ENCODE measurements at regions not wholly inside any gene's neighbourhood (a gene's known extent, or its start where the extent isn't known, plus 50 kb on each side); places are given as distances from the start of the nearest gene placed in this dataset.

DNA sequence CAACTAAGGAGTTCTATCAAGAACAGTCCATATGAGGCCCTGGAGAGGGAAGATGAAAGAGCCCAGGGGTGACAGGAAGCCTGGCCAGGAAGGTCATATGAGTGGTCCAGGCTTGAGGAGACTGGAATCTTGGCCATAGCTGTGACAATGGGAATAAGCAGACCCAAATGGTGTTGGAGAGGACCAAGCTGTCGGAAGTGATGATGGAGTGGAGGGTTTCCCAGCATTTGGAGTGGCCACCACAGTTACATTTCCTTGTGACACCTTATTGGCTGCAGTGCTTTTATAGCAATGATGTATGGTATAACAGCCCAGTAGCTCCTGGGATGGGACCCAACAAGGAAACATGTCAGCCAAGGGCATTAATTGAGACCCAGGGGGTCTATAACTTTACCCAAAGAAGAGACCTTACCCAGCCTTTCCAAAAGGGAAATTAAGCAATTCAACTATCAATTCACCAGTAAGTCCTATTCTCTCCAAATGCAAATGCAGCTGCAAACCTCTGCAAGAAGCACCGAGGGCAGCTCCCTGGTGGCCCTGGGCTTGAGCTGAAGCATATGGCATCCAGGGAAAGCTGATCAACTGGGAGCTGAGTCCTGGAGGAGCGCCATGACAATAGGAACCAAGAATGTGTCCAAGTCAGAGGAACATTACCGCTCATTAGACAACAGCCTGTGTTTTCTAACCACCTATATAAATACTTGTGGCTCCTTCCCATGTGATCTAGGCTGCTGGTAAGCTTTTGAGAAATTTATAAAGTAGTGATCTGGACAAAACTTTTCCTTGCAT lies 219.4 kb downstream of the SOD2 start:
- DNase-seq (peak in 1 of 2 donors; percentile 26), FAIRE-seq (no peak)
- Histone ChIP-seq H3K4me1 (ENCODE audit: control insufficient read depth in 3 of 3, insufficient read depth in 2 of 3, low read depth in 1 of 3, low read length in 2 of 3) (peaks cover 0 to 13% (median 0%) of the 10 kb centered on the region in 3 donors), H3K27me3 (ENCODE audit: control insufficient read depth in 3 of 3, insufficient read depth in 3 of 3, low read length in 3 of 3) (no peaks in the 10 kb centered on the region), H3K4me3 (ENCODE audit: low read depth in 1 of 3, low read length in 3 of 3) (no peak overlapping the region), H3K27ac (ENCODE audit: low read depth in 1 of 3, low read length in 2 of 3) (no peak overlapping the region), H3K36me3 (ENCODE audit: control insufficient read depth in 3 of 3, insufficient read depth in 2 of 3, low read depth in 1 of 3, low read length in 3 of 3) (no peaks in the 10 kb centered on the region), H3K9me3 (ENCODE audit: control insufficient read depth in 2 of 2, insufficient read depth in 1 of 2, low read depth in 1 of 2, low read length in 1 of 2) (peaks cover 0 to 19% of the 10 kb centered on the region in 2 donors)
- WGBS, 3 donors = 65 to 79% (median 73%) methylated on average over 4 of the region's 4 CpGs

DNA sequence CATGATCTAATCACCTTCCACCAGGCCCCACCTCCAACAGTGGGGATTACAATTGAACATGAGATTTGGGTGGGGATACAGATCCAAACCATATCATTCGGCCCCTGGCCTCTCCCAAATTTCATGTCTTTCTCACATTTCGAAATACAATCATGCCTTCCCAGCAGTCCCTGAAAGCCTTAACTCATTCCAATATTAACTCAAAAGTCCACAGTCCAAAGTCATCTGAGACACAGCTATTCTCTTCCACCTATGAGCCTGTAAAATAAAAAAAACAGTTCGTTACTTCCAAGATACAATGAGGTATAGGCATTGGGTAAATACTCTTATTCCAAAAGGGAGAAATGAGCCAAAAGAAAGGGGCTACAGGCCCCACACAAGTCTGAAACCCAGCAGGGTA lies 222.6 kb downstream of the SOD2 start:
- DNase-seq (peak in 1 of 2 donors; percentile 59), FAIRE-seq (no peak)
- Histone ChIP-seq H3K36me3 (ENCODE audit: control insufficient read depth in 3 of 3, insufficient read depth in 2 of 3, low read depth in 1 of 3, low read length in 3 of 3) (no peaks in the 10 kb centered on the region), H3K27me3 (ENCODE audit: control insufficient read depth in 3 of 3, insufficient read depth in 3 of 3, low read length in 3 of 3) (no peaks in the 10 kb centered on the region), H3K9me3 (ENCODE audit: control insufficient read depth in 2 of 2, insufficient read depth in 1 of 2, low read depth in 1 of 2, low read length in 1 of 2) (peaks cover 0 to 19% of the 10 kb centered on the region in 2 donors), H3K4me3 (ENCODE audit: low read depth in 1 of 3, low read length in 3 of 3) (no peak overlapping the region), H3K4me1 (ENCODE audit: control insufficient read depth in 3 of 3, insufficient read depth in 2 of 3, low read depth in 1 of 3, low read length in 2 of 3) (peaks cover 0 to 13% (median 0%) of the 10 kb centered on the region in 3 donors), H3K27ac (ENCODE audit: low read depth in 1 of 3, low read length in 2 of 3) (peak overlapping the region in 1 of 3 donors; percentile 62)
- WGBS, 3 donors = 36 to 65% (median 39%) methylated on average over 3 of the region's 3 CpGs

DNA sequence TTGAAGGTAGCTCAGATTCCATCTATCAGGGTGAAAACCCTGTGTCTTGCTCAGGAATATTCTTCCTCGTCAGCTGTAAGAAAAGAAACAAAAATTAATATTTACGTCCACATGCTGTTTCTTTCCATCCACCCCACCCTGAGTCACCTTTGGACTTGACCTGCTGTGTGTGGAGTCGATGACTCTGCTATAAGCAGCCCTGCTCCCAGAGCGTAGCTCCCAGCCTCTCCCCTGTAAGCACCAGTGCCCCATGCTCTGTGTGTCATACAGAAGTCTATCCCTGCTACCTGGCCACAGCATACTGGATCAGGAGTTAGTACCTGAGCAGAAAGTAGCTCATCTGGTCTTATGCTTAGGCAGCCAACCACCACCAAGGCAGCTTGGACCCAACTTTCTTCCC lies 223.6 kb downstream of the SOD2 start:
- Histone ChIP-seq H3K4me3 (ENCODE audit: low read depth in 1 of 3, low read length in 3 of 3) (no peak overlapping the region), H3K27ac (ENCODE audit: low read depth in 1 of 3, low read length in 2 of 3) (peak overlapping the region in 1 of 3 donors; percentile 62), H3K9me3 (ENCODE audit: control insufficient read depth in 2 of 2, insufficient read depth in 1 of 2, low read depth in 1 of 2, low read length in 1 of 2) (peaks cover 0 to 19% of the 10 kb centered on the region in 2 donors), H3K27me3 (ENCODE audit: control insufficient read depth in 3 of 3, insufficient read depth in 3 of 3, low read length in 3 of 3) (no peaks in the 10 kb centered on the region), H3K36me3 (ENCODE audit: control insufficient read depth in 3 of 3, insufficient read depth in 2 of 3, low read depth in 1 of 3, low read length in 3 of 3) (no peaks in the 10 kb centered on the region), H3K4me1 (ENCODE audit: control insufficient read depth in 3 of 3, insufficient read depth in 2 of 3, low read depth in 1 of 3, low read length in 2 of 3) (peaks cover 0 to 13% (median 0%) of the 10 kb centered on the region in 3 donors)
- DNase-seq = peak; percentile 34 to 83
- 24 to 66% (median 41%) methylated on average over 4 of the region's 4 CpGs for WGBS, 3 donors
- no peak for FAIRE-seq

DNA sequence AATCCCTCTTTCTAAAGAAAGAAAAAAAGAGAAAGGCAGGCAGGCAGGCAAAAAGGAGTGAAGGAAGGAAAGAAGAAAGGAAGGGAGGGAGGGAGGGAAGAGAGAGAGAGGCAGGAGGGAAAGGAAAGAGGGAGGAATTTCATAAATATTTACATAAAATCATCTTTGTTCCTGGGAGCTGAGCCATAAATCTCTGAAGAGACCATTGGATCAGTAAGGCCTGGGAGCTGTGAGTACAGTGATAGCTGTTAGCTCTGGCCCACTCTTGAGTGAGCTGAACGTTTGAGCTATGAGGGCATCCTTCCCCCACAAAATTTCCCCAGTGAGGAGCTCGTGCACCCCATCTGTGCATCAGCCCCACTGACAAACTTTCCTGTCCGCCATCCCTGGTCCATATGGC lies 224.0 kb downstream of the SOD2 start:
- H3K36me3 ChIP-seq (ENCODE audit: control insufficient read depth in 3 of 3, insufficient read depth in 2 of 3, low read depth in 1 of 3, low read length in 3 of 3) = no peaks in the 10 kb centered on the region
- FAIRE-seq = no peak
- H3K27ac ChIP-seq (ENCODE audit: low read depth in 1 of 3, low read length in 2 of 3) = peak overlapping the region in 1 of 3 donors; percentile 46
- no peak for DNase-seq
- H3K27me3 ChIP-seq (ENCODE audit: control insufficient read depth in 3 of 3, insufficient read depth in 3 of 3, low read length in 3 of 3) = no peaks in the 10 kb centered on the region
- no peak overlapping the region for H3K4me3 ChIP-seq (ENCODE audit: low read depth in 1 of 3, low read length in 3 of 3)
- peaks cover 0 to 19% of the 10 kb centered on the region in 2 donors for H3K9me3 ChIP-seq (ENCODE audit: control insufficient read depth in 2 of 2, insufficient read depth in 1 of 2, low read depth in 1 of 2, low read length in 1 of 2)
- peaks cover 0 to 13% (median 0%) of the 10 kb centered on the region in 3 donors for H3K4me1 ChIP-seq (ENCODE audit: control insufficient read depth in 3 of 3, insufficient read depth in 2 of 3, low read depth in 1 of 3, low read length in 2 of 3)
- WGBS, 3 donors = 69 to 71% (median 71%) methylated on average over 3 of the region's 3 CpGs

DNA sequence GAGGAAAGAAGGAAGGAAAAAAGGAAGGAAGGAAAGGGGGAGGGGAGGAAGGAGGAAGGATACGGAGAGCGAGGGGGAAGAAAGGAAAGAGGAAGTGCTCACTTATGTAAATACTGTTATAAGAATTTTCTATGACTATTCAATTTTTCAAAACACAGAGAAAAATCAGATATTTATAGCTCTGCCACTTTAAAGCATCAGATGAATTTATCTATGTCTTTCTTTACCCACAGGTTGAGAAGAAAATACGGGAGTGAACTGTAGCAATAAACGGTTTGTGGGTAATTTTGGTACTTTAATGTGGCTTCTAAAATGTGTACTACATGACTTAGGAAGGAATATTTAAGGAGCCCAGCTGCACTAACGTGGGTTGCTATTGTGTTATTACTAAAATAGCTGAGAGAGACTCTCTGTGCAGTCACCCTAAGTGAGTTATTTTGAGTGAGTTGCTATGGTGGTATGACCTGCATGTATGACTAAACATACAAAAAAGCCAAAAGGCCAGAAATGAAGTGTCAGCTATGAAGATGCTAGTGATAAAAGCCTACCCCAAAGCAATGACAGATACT lies 225.5 kb downstream of the SOD2 start:
- DNase-seq (no peak), FAIRE-seq (no peak)
- Histone ChIP-seq H3K4me3 (ENCODE audit: low read depth in 1 of 3, low read length in 3 of 3) (no peak overlapping the region), H3K36me3 (ENCODE audit: control insufficient read depth in 3 of 3, insufficient read depth in 2 of 3, low read depth in 1 of 3, low read length in 3 of 3) (no peaks in the 10 kb centered on the region), H3K27me3 (ENCODE audit: control insufficient read depth in 3 of 3, insufficient read depth in 3 of 3, low read length in 3 of 3) (no peaks in the 10 kb centered on the region), H3K9me3 (ENCODE audit: control insufficient read depth in 2 of 2, insufficient read depth in 1 of 2, low read depth in 1 of 2, low read length in 1 of 2) (peaks cover 0 to 16% of the 10 kb centered on the region in 2 donors), H3K4me1 (ENCODE audit: control insufficient read depth in 3 of 3, insufficient read depth in 2 of 3, low read depth in 1 of 3, low read length in 2 of 3) (peaks cover 0 to 13% (median 0%) of the 10 kb centered on the region in 3 donors), H3K27ac (ENCODE audit: low read depth in 1 of 3, low read length in 2 of 3) (no peak overlapping the region)
- 47 to 55% (median 48%) methylated on average over 5 of the region's 5 CpGs for WGBS, 3 donors

DNA sequence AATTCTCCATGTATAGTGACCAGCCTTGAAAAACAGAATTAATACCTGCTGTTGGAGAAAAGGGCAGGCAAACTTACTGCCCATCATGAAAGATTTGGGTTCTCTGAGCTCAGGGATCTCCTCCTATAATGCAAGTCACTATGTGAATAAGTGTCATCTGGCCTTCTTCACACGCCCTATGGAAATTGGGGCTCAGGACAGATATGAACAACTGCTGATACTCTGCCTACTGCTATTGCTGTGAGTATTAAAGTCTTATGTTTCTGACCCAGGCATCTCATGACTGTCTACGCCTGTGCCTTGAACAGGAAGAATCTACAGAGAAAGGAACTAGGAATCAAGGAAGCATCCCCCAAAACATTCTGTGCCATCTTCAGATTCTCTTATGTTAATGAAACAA lies 226.1 kb downstream of the SOD2 start:
- Histone ChIP-seq H3K4me1 (ENCODE audit: control insufficient read depth in 3 of 3, insufficient read depth in 2 of 3, low read depth in 1 of 3, low read length in 2 of 3) (peaks cover 0 to 13% (median 0%) of the 10 kb centered on the region in 3 donors), H3K9me3 (ENCODE audit: control insufficient read depth in 2 of 2, insufficient read depth in 1 of 2, low read depth in 1 of 2, low read length in 1 of 2) (peaks cover 0 to 11% of the 10 kb centered on the region in 2 donors), H3K27me3 (ENCODE audit: control insufficient read depth in 3 of 3, insufficient read depth in 3 of 3, low read length in 3 of 3) (no peaks in the 10 kb centered on the region), H3K27ac (ENCODE audit: low read depth in 1 of 3, low read length in 2 of 3) (no peak overlapping the region), H3K36me3 (ENCODE audit: control insufficient read depth in 3 of 3, insufficient read depth in 2 of 3, low read depth in 1 of 3, low read length in 3 of 3) (no peaks in the 10 kb centered on the region), H3K4me3 (ENCODE audit: low read depth in 1 of 3, low read length in 3 of 3) (no peak overlapping the region)
- FAIRE-seq (no peak), DNase-seq (no peak)
- 42 to 52% (median 49%) methylated on average over 2 of the region's 2 CpGs for WGBS, 3 donors

DNA sequence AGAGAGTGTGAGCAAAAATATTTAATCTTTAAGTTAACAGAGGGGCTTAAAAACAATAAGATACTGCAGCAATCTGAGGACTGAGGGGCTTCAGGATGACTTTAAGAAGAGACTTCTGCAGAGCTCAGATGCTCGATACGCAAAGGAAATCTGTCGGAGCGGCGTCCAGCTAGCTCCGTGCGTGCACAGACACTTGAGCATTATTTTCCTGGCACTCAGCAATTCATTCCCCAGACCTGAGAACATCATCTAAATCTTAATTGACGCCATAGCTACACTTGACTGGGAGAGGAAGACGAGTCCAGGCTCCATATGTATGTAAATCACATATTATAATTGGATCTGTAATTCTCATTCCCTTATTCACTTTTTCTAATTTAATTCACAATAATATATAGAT lies 228.2 kb downstream of the SOD2 start:
- WGBS, 3 donors = 65 to 81% (median 80%) methylated on average over 9 of the region's 9 CpGs
- H3K9me3 ChIP-seq (ENCODE audit: control insufficient read depth in 2 of 2, insufficient read depth in 1 of 2, low read depth in 1 of 2, low read length in 1 of 2) = no peaks in the 10 kb centered on the region
- H3K27me3 ChIP-seq (ENCODE audit: control insufficient read depth in 3 of 3, insufficient read depth in 3 of 3, low read length in 3 of 3) = no peaks in the 10 kb centered on the region
- no peak for FAIRE-seq
- peak overlapping the region in 1 of 3 donors; percentile 15 for H3K27ac ChIP-seq (ENCODE audit: low read depth in 1 of 3, low read length in 2 of 3)
- H3K4me3 ChIP-seq (ENCODE audit: low read depth in 1 of 3, low read length in 3 of 3) = no peak overlapping the region
- H3K4me1 ChIP-seq (ENCODE audit: control insufficient read depth in 3 of 3, insufficient read depth in 2 of 3, low read depth in 1 of 3, low read length in 2 of 3) = peaks cover 0 to 6% (median 0%) of the 10 kb centered on the region in 3 donors
- DNase-seq = no peak
- H3K36me3 ChIP-seq (ENCODE audit: control insufficient read depth in 3 of 3, insufficient read depth in 2 of 3, low read depth in 1 of 3, low read length in 3 of 3) = no peaks in the 10 kb centered on the region

DNA sequence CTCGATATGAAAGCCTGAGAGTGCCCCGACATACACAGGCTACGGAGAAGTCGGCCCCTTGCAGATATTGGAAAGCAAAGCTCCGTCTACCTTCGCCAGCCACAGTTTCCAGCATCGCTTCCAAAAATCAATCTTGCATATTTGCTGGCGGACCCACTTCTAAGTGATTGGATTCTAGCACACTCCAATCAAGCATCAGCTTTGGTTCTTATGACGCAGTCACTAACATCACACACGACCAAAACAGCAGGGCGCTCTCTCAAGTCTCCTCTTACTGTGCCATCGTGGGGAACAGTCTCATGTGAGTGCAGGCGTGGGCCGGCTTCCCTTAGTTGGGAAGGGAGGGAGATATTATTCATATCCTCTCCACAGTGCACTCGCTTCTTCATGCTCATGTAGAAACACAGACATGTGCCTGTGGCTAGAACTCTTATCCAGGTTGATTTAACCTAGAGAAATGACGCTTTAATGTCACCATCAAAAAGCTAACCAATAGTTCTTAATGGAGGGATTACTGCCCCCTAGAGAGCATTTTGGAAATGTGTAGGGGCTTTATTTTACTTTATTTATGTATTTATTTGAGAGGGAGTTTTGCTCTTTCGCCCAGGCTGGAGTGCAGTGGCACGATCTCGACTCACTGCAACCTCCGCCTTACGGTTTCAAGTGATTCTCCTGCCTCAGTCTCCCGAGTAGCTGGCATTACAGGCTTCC lies 229.8 kb downstream of the SOD2 start:
- Histone ChIP-seq H3K4me3 (ENCODE audit: low read depth in 1 of 3, low read length in 3 of 3) (no peak overlapping the region), H3K36me3 (ENCODE audit: control insufficient read depth in 3 of 3, insufficient read depth in 2 of 3, low read depth in 1 of 3, low read length in 3 of 3) (no peaks in the 10 kb centered on the region), H3K27me3 (ENCODE audit: control insufficient read depth in 3 of 3, insufficient read depth in 3 of 3, low read length in 3 of 3) (no peaks in the 10 kb centered on the region), H3K9me3 (ENCODE audit: control insufficient read depth in 2 of 2, insufficient read depth in 1 of 2, low read depth in 1 of 2, low read length in 1 of 2) (no peaks in the 10 kb centered on the region), H3K4me1 (ENCODE audit: control insufficient read depth in 3 of 3, insufficient read depth in 2 of 3, low read depth in 1 of 3, low read length in 2 of 3) (no peaks in the 10 kb centered on the region), H3K27ac (ENCODE audit: low read depth in 1 of 3, low read length in 2 of 3) (no peak overlapping the region)
- no peak for DNase-seq
- FAIRE-seq = no peak
- 76 to 86% (median 84%) methylated on average over 22 of the region's 22 CpGs for WGBS, 3 donors

Data from small intestine (tissue), 7 donors.